ENCODE measurements at regions not wholly inside any gene's neighbourhood (a gene's known extent, or its start where the extent isn't known, plus 50 kb on each side); places are given as distances from the start of the nearest gene placed in this dataset.

DNA sequence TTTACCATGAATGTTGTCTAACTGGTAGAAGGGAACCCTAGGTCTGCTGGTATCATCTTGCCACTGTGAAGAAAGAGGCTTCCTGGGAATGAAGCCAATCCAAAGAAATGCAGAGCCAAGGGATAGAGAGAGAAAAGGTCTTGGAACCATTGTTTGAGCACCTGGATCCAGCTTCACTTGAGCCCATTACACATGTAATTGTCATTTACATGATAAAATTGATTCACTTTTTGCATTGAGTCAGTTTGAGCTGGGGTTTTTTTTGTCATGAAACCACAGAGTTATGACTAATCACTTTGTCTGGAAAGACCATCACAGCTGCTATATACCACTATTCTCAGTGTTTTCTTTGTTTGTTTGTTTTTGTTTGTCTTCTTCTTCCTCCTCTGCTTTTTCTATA lies 112.3 kb downstream of the CBLN4 start:
- TF ChIP-seq NFRKB (IDR thresholded peaks at IDR 0.05), result no peak
- TF ChIP-seq SP1 (IDR thresholded peaks at IDR 0.05), result no peak
- no peak for TF ChIP-seq ARNT (IDR thresholded peaks at IDR 0.05)
